DOHH2 (cell line): ENCODE measurements at regions not wholly inside any gene's neighbourhood (a gene's known extent, or its start where the extent isn't known, plus 50 kb on each side); places are given as distances from the start of the nearest gene placed in this dataset.

Source experiments
- CTCF ChIP-seq: fragments of 200-600 bp; sonication (generic); IDR thresholded peaks from one replicate; pipeline ENCODE4 v1.5.1; 2014; ENCODE audit warnings: antibody characterized with exemption, mild to moderate bottlenecking, low read depth, low read length; ENCODE audit not compliant: poor library complexity, severe bottlenecking
- EZH2phosphoT487 ChIP-seq: fragments of 200-600 bp; sonication (generic); IDR thresholded peaks from 2 replicates; pipeline ENCODE4 v1.6.1; 2017; ENCODE audit warnings: borderline replicate concordance, mild to moderate bottlenecking, antibody characterized with exemption, low read length, moderate library complexity, mixed read lengths

DNA sequence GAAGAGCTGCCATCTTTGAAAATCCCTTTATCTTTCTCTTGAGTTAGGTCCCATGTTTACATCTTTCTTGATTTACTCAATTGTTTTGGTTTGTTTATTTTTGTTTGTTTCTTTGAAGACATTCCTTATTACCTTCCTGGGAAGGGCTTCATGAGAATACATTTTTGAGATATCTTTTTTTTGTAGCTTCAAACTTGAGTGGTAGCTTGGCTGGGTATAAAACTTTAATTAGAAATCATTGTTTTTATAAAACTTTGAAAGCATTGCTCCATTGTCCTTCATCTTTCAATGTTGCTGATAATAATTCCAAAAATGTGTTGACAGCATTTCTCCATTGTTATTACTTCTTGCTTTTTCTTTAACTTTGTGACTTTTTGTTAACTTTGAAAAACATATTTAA is 145.9 kb upstream of the RBMS1 start:
- TF ChIP-seq CTCF (no peak), EZH2phosphoT487 (no peak)
